IMR-90 (cell line): ENCODE measurements at regions not wholly inside any gene's neighbourhood (a gene's known extent, or its start where the extent isn't known, plus 50 kb on each side); places are given as distances from the start of the nearest gene placed in this dataset.

Experiments
- ATAC-seq: fragments of 200-7000 bp; cut with Tn5 transposase; 2 replicates; pipeline ENCODE4 v1.9.1; 2020; ENCODE audit warnings: low read depth, mild to moderate bottlenecking, moderate library complexity
- BruUV-seq: library from RNA; stranded (reverse); fragments of 400-500 nt; replicated peaks from 2 replicates; lab custom pipeline; 2021; lab: Mats Ljungman, UMichigan
- CTCF ChIA-PET: fragments of 300-600 bp; formaldehyde crosslinking; extraction: SDS; loops from one replicate; lab custom pipeline; 2021; ENCODE audit warnings: antibody characterized with exemption; lab: Yijun Ruan, JAX
- POLR2A ChIA-PET: fragments of 300-600 bp; sonication (Branson Sonifier 250); formaldehyde crosslinking; loops from one replicate; lab custom pipeline; 2022; ENCODE audit warnings: antibody characterized with exemption; ENCODE audit not compliant: unreplicated experiment; lab: Charles Lee
- DNase-seq: peaks from one replicate; pipeline ENCODE4 v3.0.0; 2013
- H2AFZ ChIP-seq: replicated peaks from 2 replicates; pipeline ENCODE3; 2013; ENCODE audit warnings: low read length, mild to moderate bottlenecking; ENCODE audit not compliant: poor library complexity
- H2AK5ac ChIP-seq: 2 replicates; pipeline ENCODE4 v1.6.1; 2013; ENCODE audit warnings: low read depth, low read length, inconsistent platforms
- H2AK9ac ChIP-seq: replicated peaks from 2 replicates; pipeline ENCODE3; 2013; ENCODE audit warnings: mild to moderate bottlenecking, low read depth, low read length, moderate library complexity; ENCODE audit not compliant: poor library complexity
- H2BK120ac ChIP-seq: 2 replicates; pipeline ENCODE4 v1.6.1; 2013; ENCODE audit warnings: low read depth, low read length, inconsistent platforms
- H2BK15ac ChIP-seq: 3 replicates; pipeline ENCODE4 v1.6.1; 2013; ENCODE audit warnings: low read depth, low read length, inconsistent platforms
- H2BK20ac ChIP-seq: 2 replicates; pipeline ENCODE4 v1.6.1; 2013; ENCODE audit warnings: low read depth, mild to moderate bottlenecking, inconsistent platforms, low read length, moderate library complexity
- H2BK5ac ChIP-seq: 2 replicates; pipeline ENCODE4 v1.6.1; 2013; ENCODE audit warnings: mild to moderate bottlenecking, low read depth, low read length, inconsistent platforms; ENCODE audit not compliant: poor library complexity, severe bottlenecking
- H3K14ac ChIP-seq: replicated peaks from 2 replicates; pipeline ENCODE4 v1.6.1; 2013; ENCODE audit warnings: low read depth, low read length, inconsistent platforms
- H3K18ac ChIP-seq: 2 replicates; pipeline ENCODE4 v1.6.1; 2013; ENCODE audit warnings: low read depth, low read length, control low read depth
- H3K23ac ChIP-seq: 2 replicates; pipeline ENCODE4 v1.6.1; 2013; ENCODE audit warnings: low read depth, low read length, inconsistent platforms
- H3K27ac ChIP-seq: 2 replicates; pipeline ENCODE4 v1.5.1; 2013; ENCODE audit warnings: mild to moderate bottlenecking, control low read depth, low read length; ENCODE audit not compliant: insufficient read depth
- H3K27me3 ChIP-seq: 2 replicates; pipeline ENCODE4 v1.6.1; 2013; ENCODE audit warnings: low read length; ENCODE audit not compliant: control insufficient read depth, insufficient read depth
- H3K36me3 ChIP-seq: 2 replicates; pipeline ENCODE4 v1.6.1; 2013; ENCODE audit warnings: low read length, mixed read lengths; ENCODE audit not compliant: control insufficient read depth, insufficient read depth
- H3K4ac ChIP-seq: 2 replicates; pipeline ENCODE4 v1.6.1; 2013; ENCODE audit warnings: low read depth, low read length, inconsistent platforms
- H3K4me1 ChIP-seq: 2 replicates; pipeline ENCODE4 v1.6.1; 2013; ENCODE audit warnings: low read length, mixed read lengths; ENCODE audit not compliant: control insufficient read depth, insufficient read depth
- H3K4me2 ChIP-seq: 2 replicates; pipeline ENCODE4 v1.6.1; 2013; ENCODE audit warnings: low read depth, mild to moderate bottlenecking, control low read depth, low read length, moderate library complexity
- H3K4me3 ChIP-seq: 2 replicates; pipeline ENCODE4 v1.5.1; 2013; ENCODE audit warnings: low read depth, mild to moderate bottlenecking, control low read depth, low read length, moderate library complexity; ENCODE audit not compliant: insufficient read depth
- H3K56ac ChIP-seq: 2 replicates; pipeline ENCODE4 v1.6.1; 2013; ENCODE audit warnings: low read length, inconsistent platforms; ENCODE audit not compliant: insufficient read depth; ENCODE audit errors: extremely low read depth
- H3K79me1 ChIP-seq, 2 experiments: 2 replicates each; pipeline ENCODE4 v1.6.1; 2013; ENCODE audit warnings: low read length in 2 of 2, inconsistent platforms in 1 of 2, low read depth in 1 of 2
- H3K9ac ChIP-seq: 2 replicates; pipeline ENCODE4 v1.6.1; 2013; ENCODE audit warnings: low read depth, low read length, control low read depth
- H3K9me1 ChIP-seq: 2 replicates; pipeline ENCODE4 v1.6.1; 2013; ENCODE audit warnings: low read length, inconsistent platforms; ENCODE audit not compliant: insufficient read depth
- H3K9me3 ChIP-seq: 2 replicates; pipeline ENCODE4 v1.6.1; 2013; ENCODE audit warnings: low read length; ENCODE audit not compliant: control insufficient read depth, insufficient read depth
- H4K20me1 ChIP-seq: 2 replicates; pipeline ENCODE4 v1.6.1; 2013; ENCODE audit warnings: low read length, inconsistent platforms; ENCODE audit not compliant: insufficient read depth
- H4K5ac ChIP-seq: 2 replicates; pipeline ENCODE4 v1.6.1; 2013; ENCODE audit warnings: mild to moderate bottlenecking, low read depth, low read length, control low read depth
- H4K8ac ChIP-seq, 2 experiments: 2 replicates each; pipeline ENCODE4 v1.6.1; 2013; ENCODE audit warnings: low read depth in 2 of 2, low read length in 2 of 2, control low read depth in 1 of 2, inconsistent platforms in 1 of 2
- H4K91ac ChIP-seq: 2 replicates; pipeline ENCODE4 v1.6.1; 2013; ENCODE audit warnings: low read depth, low read length, inconsistent platforms; ENCODE audit not compliant: insufficient read depth
- POLR2A ChIP-seq: IDR thresholded peaks from 2 replicates; pipeline ENCODE4 v1.6.1; 2012; ENCODE audit warnings: mild to moderate bottlenecking, low read depth, low read length
- SMC3 ChIP-seq: fragments of 150-350 bp; IDR thresholded peaks from 2 replicates; pipeline ENCODE4 v1.6.1; 2016; ENCODE audit warnings: low read depth, mild to moderate bottlenecking, antibody characterized with exemption, low read length, moderate library complexity
- WGBS, 2 experiments: methylation state at CpG; one replicate each; pipeline versions ENCODE4 v1.1.5 to v1.1.7; 2013; ENCODE audit warnings: missing lambda C conversion rate in 2 of 2; ENCODE audit not compliant: insufficient read length in 1 of 2; ENCODE audit errors: extremely low coverage in 2 of 2; 5-methylcytosine and 5-hydroxymethylcytosine counted together
- dilution Hi-C: fragments of 300-500 bp; cut with HindIII; formaldehyde crosslinking; loops from one replicate; pipeline ENCODE4 v1.14.3; 2018; ENCODE audit warnings: low sequenced_read_pairs; ENCODE audit not compliant: unreplicated experiment
- in situ Hi-C: fragments of 300-500 bp; cut with MboI; formaldehyde crosslinking; loops from 3 replicates; pipeline ENCODE4 v1.14.3; 2019; ENCODE audit warnings: low sequenced_read_pairs, inconsistent platforms, mixed read lengths
- intact Hi-C: fragments of 100-400 bp; cut with micrococcal nuclease; formaldehyde crosslinking; loops from 2 replicates; pipeline ENCODE4 v1.10.0; 2022
- TF ChIP-seq, protein P1 (sequence below): conservative IDR thresholded peaks from 2 replicates; pipeline ENCODE4 v1.5.1; 2012; ENCODE audit warnings: mild to moderate bottlenecking, low read depth, low read length, improper control_type of control experiment

DNA sequence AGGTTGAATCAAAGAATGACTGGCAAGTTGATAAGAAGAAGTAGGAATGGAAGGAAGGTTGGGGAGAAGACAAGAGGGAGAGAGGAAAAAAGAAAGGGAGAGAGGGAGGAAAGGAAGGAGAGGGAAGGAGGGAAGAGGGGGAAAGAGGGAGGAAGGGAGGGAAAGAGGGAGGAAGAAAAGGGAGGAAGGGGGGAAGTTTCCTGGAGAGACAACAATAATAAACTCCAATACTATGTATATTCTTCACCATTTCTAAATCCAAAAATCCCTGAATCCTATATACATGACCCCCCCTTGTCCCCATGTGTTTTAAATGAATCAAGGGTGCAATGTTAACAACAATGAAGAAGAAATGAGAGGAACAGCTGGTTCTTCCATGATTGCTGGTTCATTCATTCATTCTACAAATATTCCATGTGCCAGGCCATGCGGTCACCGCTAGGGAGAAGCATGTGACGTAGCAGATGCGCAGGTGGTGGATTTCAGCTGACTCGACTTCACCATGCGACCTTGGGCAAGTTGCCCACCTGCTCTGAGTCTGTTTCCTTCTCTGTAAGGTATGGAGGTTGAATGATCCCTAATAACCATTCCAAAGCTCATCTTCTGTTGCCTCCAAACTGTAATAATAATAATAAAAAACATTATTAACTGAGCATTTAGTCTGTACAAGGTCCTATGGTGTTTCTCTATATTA is 77.6 kb downstream of the EN1 start:
- intact Hi-C loops (no loop called here), in situ Hi-C loops (no loop called here), dilution Hi-C loops (no loop called here)
- Histone ChIP-seq H2BK5ac (no peak overlapping the region), H4K20me1 (no peaks in the 10 kb centered on the region), H4K5ac (no peak overlapping the region), H3K23ac (no peak overlapping the region), H3K4me3 (no peak overlapping the region), H2AK5ac (no peak overlapping the region), H3K18ac (no peak overlapping the region), H3K27ac (no peak overlapping the region), H3K27me3 (peaks cover 23% of the 10 kb centered on the region), H3K9ac (no peak overlapping the region), H3K36me3 (no peaks in the 10 kb centered on the region), H3K4me2 (no peak overlapping the region), H2BK120ac (no peak overlapping the region), H3K4ac (no peak overlapping the region), H2BK15ac (no peak overlapping the region), H3K9me3 (no peaks in the 10 kb centered on the region), H2BK20ac (no peak overlapping the region), H4K8ac (no peak overlapping the region), H3K56ac (no peak overlapping the region), H3K79me1 (no peaks in the 10 kb centered on the region), H3K4me1 (no peaks in the 10 kb centered on the region), H2AFZ (no peak overlapping the region), H2AK9ac (no peak overlapping the region), H3K14ac (no peak overlapping the region), H4K91ac (no peak overlapping the region), H3K9me1 (no peaks in the 10 kb centered on the region)
- DNase-seq (no peak), ATAC-seq (no peak)
- POLR2A ChIA-PET: no interaction called here
- no TSS peak for BruUV-seq
- CTCF ChIA-PET: no interaction called here
- no CpG with 5 or more reads among the region's 6 CpGs for WGBS, 2 experiments
- TF ChIP-seq SMC3 (no peak), POLR2A (no peak)
- TF ChIP-seq, protein P1, sequence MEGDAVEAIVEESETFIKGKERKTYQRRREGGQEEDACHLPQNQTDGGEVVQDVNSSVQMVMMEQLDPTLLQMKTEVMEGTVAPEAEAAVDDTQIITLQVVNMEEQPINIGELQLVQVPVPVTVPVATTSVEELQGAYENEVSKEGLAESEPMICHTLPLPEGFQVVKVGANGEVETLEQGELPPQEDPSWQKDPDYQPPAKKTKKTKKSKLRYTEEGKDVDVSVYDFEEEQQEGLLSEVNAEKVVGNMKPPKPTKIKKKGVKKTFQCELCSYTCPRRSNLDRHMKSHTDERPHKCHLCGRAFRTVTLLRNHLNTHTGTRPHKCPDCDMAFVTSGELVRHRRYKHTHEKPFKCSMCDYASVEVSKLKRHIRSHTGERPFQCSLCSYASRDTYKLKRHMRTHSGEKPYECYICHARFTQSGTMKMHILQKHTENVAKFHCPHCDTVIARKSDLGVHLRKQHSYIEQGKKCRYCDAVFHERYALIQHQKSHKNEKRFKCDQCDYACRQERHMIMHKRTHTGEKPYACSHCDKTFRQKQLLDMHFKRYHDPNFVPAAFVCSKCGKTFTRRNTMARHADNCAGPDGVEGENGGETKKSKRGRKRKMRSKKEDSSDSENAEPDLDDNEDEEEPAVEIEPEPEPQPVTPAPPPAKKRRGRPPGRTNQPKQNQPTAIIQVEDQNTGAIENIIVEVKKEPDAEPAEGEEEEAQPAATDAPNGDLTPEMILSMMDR: no peak
